ENCODE measurements at regions not wholly inside any gene's neighbourhood (a gene's known extent, or its start where the extent isn't known, plus 50 kb on each side); places are given as distances from the start of the nearest gene placed in this dataset.

DNA sequence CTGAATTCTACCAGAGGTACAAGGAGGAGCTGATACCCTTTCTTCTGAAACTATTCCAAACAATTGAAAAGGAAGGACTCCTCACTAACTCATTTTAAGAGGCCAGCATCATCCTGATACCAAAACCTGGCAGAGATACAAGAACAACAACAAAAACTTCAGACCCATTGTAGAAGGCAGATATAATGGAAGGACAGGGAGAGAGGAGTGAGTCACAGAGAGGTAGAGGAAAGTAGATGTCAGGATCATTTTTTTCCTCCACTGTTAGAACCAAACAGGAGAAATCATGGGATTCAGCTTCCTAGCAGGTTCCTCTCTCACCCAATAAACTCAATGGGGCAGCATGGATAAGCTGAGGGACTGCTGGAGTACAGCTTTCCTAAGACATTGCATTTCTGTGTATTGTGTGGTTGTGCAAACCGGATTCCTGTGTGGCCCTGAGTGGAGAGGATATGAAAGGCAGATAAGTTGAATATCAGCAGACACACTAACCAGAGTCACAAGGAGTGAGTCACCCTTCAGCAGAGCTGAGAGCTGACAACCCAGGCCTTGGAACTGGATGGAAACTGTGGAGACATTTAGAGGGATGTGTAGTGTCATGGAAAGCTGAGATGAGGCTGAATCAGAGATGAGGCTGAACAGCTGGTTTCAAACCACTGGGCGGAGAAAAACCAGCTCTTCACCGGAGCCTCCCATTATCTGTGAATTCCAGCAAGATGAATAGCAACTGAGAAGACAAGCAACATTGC, 60.9 kb upstream of the MMADHC start:
- peak; percentile 99 for DNase-seq (ENCODE audit: low read depth)

DNA sequence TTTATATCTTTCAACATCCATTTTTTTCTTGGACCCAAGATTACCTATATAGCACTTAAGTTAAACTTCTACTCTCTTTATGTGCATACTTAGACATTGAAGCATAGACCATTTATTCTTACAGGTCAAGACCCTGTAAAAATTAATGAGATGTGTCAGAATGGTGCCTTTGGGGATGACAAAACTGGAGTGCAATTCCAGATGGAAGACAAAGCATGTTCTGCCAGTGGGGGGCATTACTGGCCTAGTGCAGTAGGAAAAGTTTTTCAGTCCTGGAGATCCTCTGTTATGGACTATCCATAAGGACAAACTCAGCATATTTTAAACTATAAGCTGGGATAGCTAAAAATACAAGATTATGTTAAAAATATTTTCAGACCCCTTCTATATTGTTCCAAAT, 57.8 kb upstream of the MMADHC start:
- no peak for DNase-seq (ENCODE audit: low read depth)
